Loucy (cell line): ENCODE measurements at regions not wholly inside any gene's neighbourhood (a gene's known extent, or its start where the extent isn't known, plus 50 kb on each side); places are given as distances from the start of the nearest gene placed in this dataset.

Source experiments
- H2AFZ ChIP-seq: fragments of 200-600 bp; sonication (generic); 2 replicates; pipeline ENCODE4 v1.6.0; 2016; ENCODE audit warnings: antibody characterized with exemption, mild to moderate bottlenecking, low read length, moderate library complexity
- H3F3A ChIP-seq: fragments of 200-600 bp; 2 replicates; pipeline ENCODE4 v1.6.0; 2016; ENCODE audit warnings: antibody characterized with exemption, low read depth, mild to moderate bottlenecking
- H3K27me3 ChIP-seq: fragments of 200-600 bp; sonication (generic); 2 replicates; pipeline ENCODE4 v1.6.1; 2014; ENCODE audit warnings: low read length, mild to moderate bottlenecking; ENCODE audit not compliant: insufficient read depth, poor library complexity, severe bottlenecking
- H3K36me3 ChIP-seq: fragments of 200-600 bp; sonication (generic); 2 replicates; pipeline ENCODE4 v1.6.1; 2016; ENCODE audit warnings: low read length; ENCODE audit not compliant: insufficient read depth
- H3K4me1 ChIP-seq: fragments of 200-600 bp; sonication (generic); 2 replicates; pipeline ENCODE4 v1.5.1; 2014; ENCODE audit warnings: low read length, mild to moderate bottlenecking; ENCODE audit not compliant: insufficient read depth, poor library complexity, severe bottlenecking
- H3K4me2 ChIP-seq: fragments of 200-600 bp; sonication (generic); 2 replicates; pipeline ENCODE4 v1.6.0; 2014; ENCODE audit warnings: antibody characterized with exemption, low read length, low read depth, mild to moderate bottlenecking; ENCODE audit not compliant: poor library complexity, severe bottlenecking
- H3K4me3 ChIP-seq: fragments of 200-600 bp; sonication (generic); 2 replicates; pipeline ENCODE4 v1.5.1; 2014; ENCODE audit warnings: low read length, mild to moderate bottlenecking, mixed read lengths; ENCODE audit not compliant: poor library complexity, severe bottlenecking
- H3K79me2 ChIP-seq: fragments of 200-600 bp; sonication (generic); 2 replicates; pipeline ENCODE4 v1.6.1; 2014; ENCODE audit warnings: low read length; ENCODE audit not compliant: insufficient read depth
- H3K9ac ChIP-seq: fragments of 200-600 bp; sonication (generic); 2 replicates; pipeline ENCODE4 v1.6.0; 2014; ENCODE audit warnings: mild to moderate bottlenecking, low read depth, low read length, moderate library complexity; ENCODE audit not compliant: poor library complexity, severe bottlenecking
- H3K9me2 ChIP-seq: fragments of 200-600 bp; sonication (generic); replicated peaks from 2 replicates; pipeline ENCODE4 v1.6.1; 2016; ENCODE audit warnings: low read depth, low read length, mixed read lengths
- H3K9me3 ChIP-seq: fragments of 200-600 bp; sonication (generic); 2 replicates; pipeline ENCODE4 v1.6.1; 2014; ENCODE audit warnings: mild to moderate bottlenecking, antibody characterized with exemption, low read length, low read depth; ENCODE audit not compliant: insufficient read depth
- H4K20me1 ChIP-seq: fragments of 200-600 bp; sonication (generic); 2 replicates; pipeline ENCODE4 v1.6.0; 2014; ENCODE audit warnings: antibody characterized with exemption, low read length, mild to moderate bottlenecking; ENCODE audit not compliant: insufficient read depth, poor library complexity, severe bottlenecking
- EZH2phosphoT487 ChIP-seq: fragments of 200-600 bp; IDR thresholded peaks from 2 replicates; pipeline ENCODE4 v1.6.1; 2018; ENCODE audit warnings: antibody characterized with exemption, mild to moderate bottlenecking, moderate library complexity, borderline replicate concordance
- TF ChIP-seq, protein P1 (sequence below): fragments of 200-600 bp; sonication (generic); conservative IDR thresholded peaks from 2 replicates; pipeline ENCODE4 v1.5.1; 2014; ENCODE audit warnings: mild to moderate bottlenecking, antibody characterized with exemption, low read length

DNA sequence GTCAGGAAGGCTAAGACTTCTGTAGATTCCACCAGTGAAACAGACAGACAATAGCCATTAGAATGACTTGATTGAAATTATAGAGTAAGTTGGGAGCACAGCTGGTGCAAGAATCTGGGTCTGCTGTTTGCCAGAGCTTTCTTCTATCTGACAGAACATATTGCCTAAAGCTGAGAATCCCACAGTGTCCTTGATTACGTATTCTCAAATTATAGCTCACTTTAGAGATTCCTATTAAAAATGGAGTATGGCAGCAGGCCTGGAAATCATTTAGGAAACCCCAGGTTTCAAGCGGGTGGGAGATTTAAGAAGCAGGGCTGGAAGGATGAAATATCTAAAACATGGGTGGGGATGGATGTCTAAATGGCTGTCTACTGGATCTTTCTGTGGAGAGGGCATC lies 639.7 kb upstream of the CXADR start:
- Histone ChIP-seq H3K4me2 (no peak overlapping the region), H3K79me2 (no peaks in the 10 kb centered on the region), H3F3A (no peaks in the 10 kb centered on the region), H3K4me1 (no peaks in the 10 kb centered on the region), H3K9me2 (no peaks in the 10 kb centered on the region), H3K9ac (no peak overlapping the region), H4K20me1 (no peaks in the 10 kb centered on the region), H2AFZ (no peak overlapping the region), H3K27me3 (no peaks in the 10 kb centered on the region), H3K4me3 (no peak overlapping the region), H3K36me3 (no peaks in the 10 kb centered on the region), H3K9me3 (no peaks in the 10 kb centered on the region)
- TF ChIP-seq, protein P1, sequence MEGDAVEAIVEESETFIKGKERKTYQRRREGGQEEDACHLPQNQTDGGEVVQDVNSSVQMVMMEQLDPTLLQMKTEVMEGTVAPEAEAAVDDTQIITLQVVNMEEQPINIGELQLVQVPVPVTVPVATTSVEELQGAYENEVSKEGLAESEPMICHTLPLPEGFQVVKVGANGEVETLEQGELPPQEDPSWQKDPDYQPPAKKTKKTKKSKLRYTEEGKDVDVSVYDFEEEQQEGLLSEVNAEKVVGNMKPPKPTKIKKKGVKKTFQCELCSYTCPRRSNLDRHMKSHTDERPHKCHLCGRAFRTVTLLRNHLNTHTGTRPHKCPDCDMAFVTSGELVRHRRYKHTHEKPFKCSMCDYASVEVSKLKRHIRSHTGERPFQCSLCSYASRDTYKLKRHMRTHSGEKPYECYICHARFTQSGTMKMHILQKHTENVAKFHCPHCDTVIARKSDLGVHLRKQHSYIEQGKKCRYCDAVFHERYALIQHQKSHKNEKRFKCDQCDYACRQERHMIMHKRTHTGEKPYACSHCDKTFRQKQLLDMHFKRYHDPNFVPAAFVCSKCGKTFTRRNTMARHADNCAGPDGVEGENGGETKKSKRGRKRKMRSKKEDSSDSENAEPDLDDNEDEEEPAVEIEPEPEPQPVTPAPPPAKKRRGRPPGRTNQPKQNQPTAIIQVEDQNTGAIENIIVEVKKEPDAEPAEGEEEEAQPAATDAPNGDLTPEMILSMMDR: no peak
- no peak for TF ChIP-seq EZH2phosphoT487

DNA sequence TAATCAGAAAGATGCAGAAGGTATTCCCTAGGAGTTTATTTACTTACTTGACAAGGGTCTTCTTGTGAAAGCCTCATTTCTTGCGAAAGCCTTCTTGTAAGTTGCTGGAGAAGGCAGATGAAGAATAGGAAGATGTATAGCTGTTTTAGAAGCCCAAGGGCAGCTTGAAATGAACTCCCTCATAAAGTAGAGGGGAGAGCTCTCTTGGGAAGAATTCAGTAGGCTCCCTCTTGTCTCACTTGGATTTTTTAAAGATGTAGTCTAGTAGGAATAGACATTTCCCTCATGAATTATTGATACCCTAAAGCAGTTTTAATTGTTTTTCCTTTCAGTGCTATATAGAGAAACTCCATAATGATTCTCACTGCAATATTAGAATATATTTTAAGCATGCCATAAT lies 639.2 kb upstream of the CXADR start:
- no peaks in the 10 kb centered on the region for H3K27me3 ChIP-seq
- no peaks in the 10 kb centered on the region for H3K79me2 ChIP-seq
- H3K4me2 ChIP-seq: no peak overlapping the region
- no peak overlapping the region for H3K9ac ChIP-seq
- no peak overlapping the region for H3K4me3 ChIP-seq
- no peak for TF ChIP-seq EZH2phosphoT487
- TF ChIP-seq, protein P1: no peak
- no peaks in the 10 kb centered on the region for H3K36me3 ChIP-seq
- H3K4me1 ChIP-seq: no peaks in the 10 kb centered on the region
- no peak overlapping the region for H2AFZ ChIP-seq
- no peaks in the 10 kb centered on the region for H3K9me2 ChIP-seq
- H4K20me1 ChIP-seq: no peaks in the 10 kb centered on the region
- H3K9me3 ChIP-seq: no peaks in the 10 kb centered on the region
- no peaks in the 10 kb centered on the region for H3F3A ChIP-seq

DNA sequence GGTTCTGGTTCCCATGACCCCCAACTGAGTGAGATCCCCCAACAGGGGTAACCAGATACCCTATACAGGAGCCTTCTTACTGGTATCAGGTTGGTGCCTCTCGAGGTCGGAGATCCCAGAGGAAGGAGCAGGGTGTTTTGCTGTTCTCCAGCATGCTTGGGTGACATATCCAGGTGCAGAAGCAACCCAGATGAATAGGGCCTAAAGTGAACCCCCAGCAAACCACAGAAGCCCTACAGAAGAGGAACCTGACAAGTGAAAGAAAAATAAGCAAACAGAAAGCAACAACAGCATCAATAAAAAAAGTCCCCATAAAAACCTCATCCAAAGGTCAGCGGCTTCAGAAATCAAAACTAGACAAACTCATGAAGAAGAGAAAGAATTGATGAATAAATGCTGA lies 633.4 kb upstream of the CXADR start:
- Histone ChIP-seq H3K9ac (no peak overlapping the region), H3K4me3 (no peak overlapping the region), H3K27me3 (no peaks in the 10 kb centered on the region), H3F3A (no peaks in the 10 kb centered on the region), H2AFZ (no peak overlapping the region), H3K4me2 (no peak overlapping the region), H3K36me3 (no peaks in the 10 kb centered on the region), H3K79me2 (no peaks in the 10 kb centered on the region), H3K9me3 (no peaks in the 10 kb centered on the region), H3K9me2 (no peaks in the 10 kb centered on the region), H3K4me1 (no peaks in the 10 kb centered on the region), H4K20me1 (no peaks in the 10 kb centered on the region)
- TF ChIP-seq EZH2phosphoT487: no peak
- TF ChIP-seq, protein P1: no peak
